Gastrocnemius medialis (tissue), 4 donors: ENCODE measurements at regions not wholly inside any gene's neighbourhood (a gene's known extent, or its start where the extent isn't known, plus 50 kb on each side); places are given as distances from the start of the nearest gene placed in this dataset.

Experiments
- ATAC-seq, 2 donors: fragments of 150-250 bp; one replicate each; pipeline ENCODE4 v1.9.1; 2016
- DNase-seq, 2 donors: peaks; one replicate each; pipeline ENCODE4 v3.0.0-alpha.2; 2019
- H3K27ac ChIP-seq, 4 donors: fragments of 200-600 bp; sonication (generic); 1 replicate in 1 of 4; 2 replicates in 3 of 4; pipeline ENCODE4 v1.5.1; 2016 to 2018; ENCODE audit warnings: mild to moderate bottlenecking in 2 of 4, moderate library complexity in 1 of 4
- H3K27me3 ChIP-seq, 3 donors: fragments of 200-600 bp; sonication (generic) in 2 of 3; 1 replicate in 1 of 3; 2 replicates in 2 of 3; pipeline versions ENCODE4 v1.5.1 to v1.6.0; 2016 to 2019; ENCODE audit warnings: mild to moderate bottlenecking in 1 of 3, moderate library complexity in 1 of 3
- H3K36me3 ChIP-seq, 2 donors: fragments of 200-600 bp; sonication (generic) in 1 of 2; one replicate each; pipeline ENCODE4 v1.5.1; 2017 to 2018
- H3K4me1 ChIP-seq, 2 donors: fragments of 200-600 bp; sonication (generic) in 1 of 2; one replicate each; pipeline ENCODE4 v1.5.1; 2016 to 2017; ENCODE audit warnings: mild to moderate bottlenecking in 2 of 2
- H3K4me3 ChIP-seq, 4 donors: fragments of 200-600 bp; sonication (generic) in 3 of 4; 1 replicate in 1 of 4; 2 replicates in 3 of 4; pipeline ENCODE4 v1.5.1; 2016 to 2019; ENCODE audit warnings: mild to moderate bottlenecking in 2 of 4
- H3K9me3 ChIP-seq, 3 donors: fragments of 200-600 bp; sonication (generic) in 2 of 3; 1 replicate in 1 of 3; 2 replicates in 2 of 3; pipeline ENCODE4 v1.5.1; 2016 to 2019
- POLR2A ChIP-seq, 2 donors: fragments of 450-650 bp; IDR thresholded peaks; one replicate each; pipeline ENCODE4 v1.6.1; 2017; ENCODE audit warnings: antibody characterized with exemption in 2 of 2, mild to moderate bottlenecking in 2 of 2, moderate library complexity in 2 of 2
- in situ Hi-C, 4 donors: fragments of 200-750 bp; cut with MboI; loops; one replicate each; pipeline versions ENCODE4 v1.15.0 to v1.8.0; 2017; ENCODE audit warnings: low sequenced_read_pairs in 4 of 4
- intact Hi-C: fragments of 100-400 bp; cut with DNase I; formaldehyde crosslinking; loops from one replicate; pipeline ENCODE4 v1.15.1; 2023; ENCODE audit warnings: low total_unique reads
- TF ChIP-seq, protein P1 (sequence below), 5 experiments: fragments of 450-650 bp in 3 of 5; fragments of 200-600 bp in 2 of 5; sonication (generic) in 2 of 5; IDR thresholded peaks in 4 of 5; conservative IDR thresholded peaks in 1 of 5; 1 replicate in 4 of 5; 2 replicates in 1 of 5; pipeline ENCODE4 v1.5.1; 2016 to 2019; ENCODE audit warnings: antibody characterized with exemption in 5 of 5, mild to moderate bottlenecking in 3 of 5, moderate library complexity in 3 of 5

DNA sequence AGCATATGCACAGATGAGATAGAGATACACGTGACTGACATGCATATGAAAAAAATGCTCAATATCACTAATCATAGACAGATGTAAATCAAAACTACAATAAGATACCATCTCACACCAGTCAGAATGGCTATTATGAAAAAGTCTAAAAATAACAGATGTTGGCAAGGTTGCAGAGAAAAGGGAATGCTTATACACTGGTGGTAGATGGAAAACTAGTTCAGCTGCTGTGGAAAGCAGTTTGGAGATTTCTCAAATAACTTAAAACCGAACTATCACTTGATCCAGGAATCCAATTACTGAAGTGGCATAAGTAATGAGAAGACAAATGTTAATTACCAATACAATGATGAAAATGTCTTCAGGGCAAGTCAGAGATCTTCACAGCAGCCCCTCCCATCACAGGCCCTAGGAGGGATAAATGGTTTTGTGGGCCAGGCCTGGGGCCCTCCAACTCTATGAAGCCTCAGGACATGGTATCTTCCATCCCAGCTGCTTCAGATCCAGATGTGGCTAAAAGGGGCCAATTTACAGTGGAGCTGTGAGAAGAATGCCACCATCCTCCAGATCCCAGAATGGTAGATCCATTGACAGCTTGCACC lies 71.4 kb upstream of the PLSCR4 start:
- no peaks in the 10 kb centered on the region for H3K9me3 ChIP-seq
- H3K4me3 ChIP-seq: no peak overlapping the region
- H3K4me1 ChIP-seq: no peaks in the 10 kb centered on the region
- H3K27me3 ChIP-seq: no peaks in the 10 kb centered on the region
- no peak overlapping the region for H3K27ac ChIP-seq
- intact Hi-C loops: no loop called here
- in situ Hi-C loops: loop anchor here in 3 of 4 donors (5.0 to 25.0 kb wide), 4 partner anchors 108 to 260 kb away; no protein-coding TSS in a partner anchor
- no peaks in the 10 kb centered on the region for H3K36me3 ChIP-seq
- ATAC-seq (no peak), DNase-seq (no peak)
- TF ChIP-seq, protein P1, sequence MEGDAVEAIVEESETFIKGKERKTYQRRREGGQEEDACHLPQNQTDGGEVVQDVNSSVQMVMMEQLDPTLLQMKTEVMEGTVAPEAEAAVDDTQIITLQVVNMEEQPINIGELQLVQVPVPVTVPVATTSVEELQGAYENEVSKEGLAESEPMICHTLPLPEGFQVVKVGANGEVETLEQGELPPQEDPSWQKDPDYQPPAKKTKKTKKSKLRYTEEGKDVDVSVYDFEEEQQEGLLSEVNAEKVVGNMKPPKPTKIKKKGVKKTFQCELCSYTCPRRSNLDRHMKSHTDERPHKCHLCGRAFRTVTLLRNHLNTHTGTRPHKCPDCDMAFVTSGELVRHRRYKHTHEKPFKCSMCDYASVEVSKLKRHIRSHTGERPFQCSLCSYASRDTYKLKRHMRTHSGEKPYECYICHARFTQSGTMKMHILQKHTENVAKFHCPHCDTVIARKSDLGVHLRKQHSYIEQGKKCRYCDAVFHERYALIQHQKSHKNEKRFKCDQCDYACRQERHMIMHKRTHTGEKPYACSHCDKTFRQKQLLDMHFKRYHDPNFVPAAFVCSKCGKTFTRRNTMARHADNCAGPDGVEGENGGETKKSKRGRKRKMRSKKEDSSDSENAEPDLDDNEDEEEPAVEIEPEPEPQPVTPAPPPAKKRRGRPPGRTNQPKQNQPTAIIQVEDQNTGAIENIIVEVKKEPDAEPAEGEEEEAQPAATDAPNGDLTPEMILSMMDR (IDR thresholded peaks at IDR 0.05 in 4 of 5, conservative IDR thresholded peaks at IDR 0.05 in 1 of 5): no peak
- TF ChIP-seq POLR2A (IDR thresholded peaks at IDR 0.05): no peak

DNA sequence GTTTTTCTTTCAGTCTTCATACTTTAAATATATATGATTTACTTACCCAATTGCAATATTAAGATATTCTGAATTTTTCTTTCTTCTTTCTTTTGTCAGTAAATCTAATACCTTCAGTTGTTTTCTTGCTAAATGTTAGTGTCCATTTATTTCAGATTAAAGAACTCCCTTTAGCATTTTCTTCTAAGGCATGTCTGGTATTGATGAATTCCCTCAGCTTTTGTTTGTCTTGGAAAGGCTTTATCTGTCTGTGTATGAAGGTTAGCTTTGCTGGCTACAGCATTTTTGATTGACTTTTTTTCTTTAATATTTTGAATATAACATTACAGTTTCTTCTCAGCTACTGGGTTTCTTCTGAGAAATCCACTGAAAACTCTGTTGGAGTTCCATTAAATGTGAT lies 64.0 kb upstream of the PLSCR4 start:
- ATAC-seq (no peak), DNase-seq (no peak)
- TF ChIP-seq, protein P1 (IDR thresholded peaks at IDR 0.05 in 4 of 5, conservative IDR thresholded peaks at IDR 0.05 in 1 of 5): no peak
- no peak for TF ChIP-seq POLR2A (IDR thresholded peaks at IDR 0.05)
- Histone ChIP-seq H3K27ac (no peak overlapping the region), H3K4me1 (no peaks in the 10 kb centered on the region), H3K9me3 (no peaks in the 10 kb centered on the region), H3K4me3 (no peak overlapping the region), H3K27me3 (no peaks in the 10 kb centered on the region), H3K36me3 (no peaks in the 10 kb centered on the region)
- in situ Hi-C loops (loop anchor here in 1 of 4 donors (25.0 kb wide), 1 partner anchor 253 kb away; no protein-coding TSS in a partner anchor), intact Hi-C loops (no loop called here)

DNA sequence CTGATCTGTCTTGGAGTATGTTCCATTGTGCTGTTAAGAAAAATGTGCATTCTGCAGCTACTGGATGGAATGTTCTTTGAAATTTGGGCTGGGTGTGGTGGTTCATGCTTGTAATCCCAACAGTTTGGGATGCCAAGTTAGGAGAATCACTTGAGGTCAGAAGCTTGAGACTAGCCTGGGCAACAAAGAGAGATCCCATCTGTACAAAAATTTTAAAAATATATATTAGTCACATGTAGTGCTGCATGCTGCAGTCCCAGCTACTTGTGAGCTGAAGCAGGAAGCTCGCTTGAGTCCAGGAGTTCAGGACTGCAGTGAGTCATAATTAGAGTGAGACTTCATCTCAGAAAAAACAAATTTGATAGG lies 62.8 kb upstream of the PLSCR4 start:
- Histone ChIP-seq H3K27me3 (no peaks in the 10 kb centered on the region), H3K4me3 (no peak overlapping the region), H3K27ac (no peak overlapping the region), H3K9me3 (no peaks in the 10 kb centered on the region), H3K36me3 (no peaks in the 10 kb centered on the region), H3K4me1 (no peaks in the 10 kb centered on the region)
- ATAC-seq: peak in 1 of 2 donors; percentile 69
- TF ChIP-seq POLR2A (IDR thresholded peaks at IDR 0.05): no peak
- TF ChIP-seq, protein P1 (IDR thresholded peaks at IDR 0.05 in 4 of 5, conservative IDR thresholded peaks at IDR 0.05 in 1 of 5): no peak
- in situ Hi-C loops (loop anchor here in 1 of 4 donors (25.0 kb wide), 1 partner anchor 251 kb away; no protein-coding TSS in a partner anchor), intact Hi-C loops (no loop called here)
- DNase-seq: no peak

DNA sequence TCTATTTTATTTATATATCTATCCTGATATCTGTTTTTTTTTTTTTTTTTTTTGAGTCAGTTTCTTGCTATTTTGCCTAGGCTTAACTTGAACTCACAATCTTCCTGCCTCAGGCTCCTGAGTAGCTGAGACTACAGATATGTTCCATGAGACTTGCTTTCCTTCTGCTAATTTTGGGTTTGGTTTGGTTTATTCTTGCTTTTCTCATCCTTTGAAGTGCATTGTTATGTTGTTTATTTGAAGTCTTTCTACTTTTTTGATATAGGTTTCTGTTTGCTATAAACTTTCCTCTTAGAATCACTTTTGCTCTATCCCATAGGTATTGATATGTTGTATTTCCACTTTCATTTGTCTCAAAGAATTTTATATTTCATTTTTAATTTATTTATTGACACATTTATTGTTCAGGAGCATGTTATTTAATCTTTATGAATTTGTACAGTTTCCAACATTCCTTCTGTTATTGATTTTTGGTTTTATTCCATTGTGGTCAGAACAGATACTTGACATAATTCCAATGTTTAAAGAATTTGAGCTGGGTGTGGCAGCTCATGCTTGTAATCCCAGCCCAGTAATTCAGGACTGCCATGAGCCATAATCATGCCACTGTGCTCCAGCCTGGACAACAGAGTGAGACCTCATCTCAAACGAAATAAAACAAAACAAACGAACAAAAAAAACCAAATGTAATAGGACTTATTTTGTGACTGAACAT lies 62.3 kb upstream of the PLSCR4 start:
- Histone ChIP-seq H3K4me1 (no peaks in the 10 kb centered on the region), H3K4me3 (no peak overlapping the region), H3K27ac (no peak overlapping the region), H3K27me3 (no peaks in the 10 kb centered on the region), H3K9me3 (no peaks in the 10 kb centered on the region), H3K36me3 (no peaks in the 10 kb centered on the region)
- DNase-seq (no peak), ATAC-seq (no peak)
- in situ Hi-C loops (loop anchor here in 1 of 4 donors (25.0 kb wide), 1 partner anchor 251 kb away; no protein-coding TSS in a partner anchor), intact Hi-C loops (no loop called here)
- TF ChIP-seq POLR2A (IDR thresholded peaks at IDR 0.05): no peak
- TF ChIP-seq, protein P1 (IDR thresholded peaks at IDR 0.05 in 4 of 5, conservative IDR thresholded peaks at IDR 0.05 in 1 of 5): no peak
